GM12892 (cell line): ENCODE measurements at regions not wholly inside any gene's neighbourhood (a gene's known extent, or its start where the extent isn't known, plus 50 kb on each side); places are given as distances from the start of the nearest gene placed in this dataset.
"Not testable (repeated sequence)": the region's sequence is repeated elsewhere in the genome, so short reads cannot be mapped to it uniquely, and the experiment has no call there.

Experiments used
- DNase-seq: peaks from one replicate; pipeline ENCODE4 v3.0.0; 2011; ENCODE audit not compliant: insufficient read length
- FAIRE-seq: peaks from 2 replicates; lab custom pipeline; 2011; peaks lifted over from hg19 to GRCh38; lab: Jason Lieb, UNC
- POLR2A ChIP-seq: IDR thresholded peaks from 2 replicates; pipeline ENCODE4 v1.6.1; 2011; ENCODE audit warnings: low read depth, low read length, control low read depth
- POLR2AphosphoS5 ChIP-seq: IDR thresholded peaks from 2 replicates; pipeline ENCODE4 v1.6.1; 2011; ENCODE audit warnings: low read depth, low read length, control low read depth
- TAF1 ChIP-seq: IDR thresholded peaks from 2 replicates; pipeline ENCODE4 v1.6.1; 2011; ENCODE audit warnings: low read depth, mild to moderate bottlenecking, control low read depth, low read length, borderline replicate concordance

DNA sequence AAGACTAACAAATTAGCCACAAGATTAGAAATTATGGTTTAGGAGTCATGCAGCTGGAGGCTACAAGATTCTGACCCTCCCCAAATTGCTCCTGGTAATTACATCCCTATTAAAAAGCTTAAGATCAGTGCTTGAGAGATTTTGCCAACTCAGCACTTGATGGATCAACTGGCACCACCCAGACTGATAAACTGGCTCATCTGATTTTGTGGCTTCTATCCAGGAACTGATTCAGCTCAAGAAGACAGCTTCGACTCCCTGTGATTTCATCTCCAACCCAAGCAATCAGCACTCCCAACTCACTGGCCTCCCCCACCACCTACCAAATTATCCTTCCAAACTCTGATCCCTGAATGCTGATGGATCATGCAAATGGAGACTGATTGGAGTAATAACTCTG lies 94.8 kb downstream of the TNFRSF13B start:
- FAIRE-seq (no peak), DNase-seq (no peak)
- TF ChIP-seq TAF1 = no peak
- no peak for TF ChIP-seq POLR2A
- no peak for TF ChIP-seq POLR2AphosphoS5

DNA sequence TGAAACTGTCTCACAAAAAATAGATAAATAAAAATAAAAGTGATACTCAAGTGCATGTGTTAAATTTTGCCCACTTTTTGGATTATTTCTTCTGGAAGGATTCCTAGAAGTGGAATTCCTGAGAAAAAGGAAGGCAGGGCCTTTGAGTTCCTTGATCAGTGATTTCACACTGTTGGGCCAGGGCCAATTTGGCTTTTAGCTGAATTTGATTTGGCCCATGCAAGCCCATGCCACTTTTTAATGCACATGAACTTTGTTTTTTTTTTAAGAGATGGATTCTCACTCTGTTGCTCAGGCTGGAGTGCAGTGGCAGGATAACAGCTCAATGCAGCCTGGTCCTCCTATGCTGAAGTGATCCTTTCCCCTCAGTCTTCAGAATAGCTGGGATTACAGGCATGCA lies 96.3 kb downstream of the TNFRSF13B start:
- FAIRE-seq (no peak), DNase-seq (no peak)
- TF ChIP-seq POLR2A (no peak), POLR2AphosphoS5 (no peak), TAF1 (no peak)

DNA sequence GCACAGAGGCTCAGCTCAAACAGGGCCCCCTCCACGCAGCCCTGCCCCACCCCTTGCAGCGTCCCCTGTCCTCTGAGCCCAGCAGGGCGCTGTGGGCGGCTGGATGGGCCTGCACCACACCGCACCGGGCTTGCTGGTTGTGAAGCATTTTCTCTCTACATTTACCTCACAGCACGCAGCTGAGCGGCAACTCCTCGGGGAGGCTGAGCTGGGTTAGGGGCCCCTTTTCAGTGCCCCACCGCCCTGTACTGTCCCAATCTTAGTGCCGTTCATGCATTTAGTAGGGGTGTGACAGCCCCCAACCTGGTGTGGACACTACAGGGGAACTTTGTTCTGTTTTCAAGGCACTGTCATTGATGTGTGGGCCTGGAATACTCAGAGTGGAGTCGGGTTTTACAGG lies 97.7 kb downstream of the TNFRSF13B start:
- FAIRE-seq, DNase-seq: not testable (repeated sequence)

DNA sequence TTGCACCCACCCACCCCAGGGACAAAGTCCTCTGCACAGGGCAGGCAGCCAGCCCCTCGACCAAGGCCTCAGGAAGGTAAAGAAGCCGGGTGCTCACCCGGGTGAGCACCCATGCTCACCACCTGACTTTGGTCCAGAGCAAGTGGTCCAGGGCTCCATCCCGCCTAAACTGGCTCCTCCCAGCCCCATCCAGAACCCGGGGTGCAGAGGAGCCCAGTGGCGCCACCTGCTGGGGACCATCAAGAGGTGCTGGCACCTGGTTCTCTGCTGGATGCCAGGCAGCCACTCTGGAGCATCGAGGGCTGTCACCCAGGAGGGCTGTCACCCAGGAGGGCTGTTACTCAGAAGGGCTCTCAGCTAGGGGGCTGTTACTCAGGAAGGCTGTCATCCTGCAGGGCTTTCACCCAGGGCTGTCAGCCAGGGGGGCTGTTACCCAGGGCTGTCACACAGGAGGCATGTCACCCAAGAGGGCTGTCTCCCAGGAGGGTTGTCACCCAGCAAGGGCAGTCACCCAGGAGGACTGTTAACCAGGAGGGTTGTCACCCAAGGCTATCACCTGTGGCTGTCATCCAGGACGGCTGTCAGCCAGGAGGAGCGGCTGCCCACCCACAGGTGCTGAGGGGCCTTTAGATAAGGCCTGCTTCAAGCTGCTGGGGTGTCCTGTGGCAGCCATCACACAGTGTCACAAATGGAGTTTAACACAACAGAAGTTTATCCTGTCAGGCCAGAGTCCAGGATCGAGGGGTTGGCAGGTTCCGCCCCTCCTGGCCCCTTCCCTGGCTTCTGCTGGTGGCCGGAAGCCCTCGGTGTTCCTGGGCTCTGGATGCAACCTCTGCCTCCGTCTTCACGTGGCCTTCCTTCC lies 98.5 kb downstream of the TNFRSF13B start:
- DNase-seq (peak; percentile 74), FAIRE-seq (no peak)
- TF ChIP-seq TAF1 (no peak), POLR2AphosphoS5 (no peak), POLR2A (no peak)

GRCh38 chr17:16872351-16873173 lies 99.4 kb downstream of the TNFRSF13B start:
- FAIRE-seq = no peak
- no peak for DNase-seq
- no peak for TF ChIP-seq POLR2A
- TF ChIP-seq POLR2AphosphoS5 = no peak
- TF ChIP-seq TAF1 = no peak

DNA sequence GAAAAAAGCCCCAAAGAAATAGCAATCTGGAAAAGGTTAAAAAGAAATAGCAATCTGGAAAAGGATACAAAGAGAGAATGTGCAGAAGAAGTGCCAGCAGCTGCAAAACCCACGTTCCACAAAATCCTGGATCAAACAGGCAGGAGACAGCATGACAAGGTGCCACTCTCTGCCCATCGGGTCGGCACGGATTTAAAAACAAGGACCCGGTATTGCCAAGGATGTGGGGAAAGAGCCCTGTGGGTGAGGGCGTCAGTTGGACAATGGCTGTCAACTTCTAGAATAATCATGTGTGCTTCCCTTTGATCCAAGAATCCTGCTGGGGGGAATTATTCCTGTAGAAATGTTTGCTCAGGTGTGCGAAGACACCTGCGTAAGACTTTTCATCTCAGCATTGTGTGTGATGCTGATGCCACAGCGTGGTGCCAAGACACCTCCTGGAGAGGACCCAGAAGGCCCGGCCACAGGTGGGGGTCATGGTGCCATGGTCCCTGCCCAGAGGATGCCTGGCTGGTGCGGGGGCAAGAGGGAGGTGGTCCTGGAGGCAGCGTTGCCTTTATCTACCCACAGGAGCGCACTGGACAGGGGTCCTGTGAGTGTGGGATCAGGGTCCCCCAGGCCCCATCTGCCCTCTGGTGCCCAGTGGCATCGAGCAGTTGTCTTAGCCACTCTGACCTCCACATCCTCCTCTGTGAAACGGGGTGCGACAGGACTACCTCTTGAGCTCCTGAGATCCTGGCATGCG lies 100.3 kb downstream of the TNFRSF13B start:
- not testable (repeated sequence) for FAIRE-seq, DNase-seq

- no peak for DNase-seq
- TF ChIP-seq POLR2AphosphoS5 (no peak), POLR2A (no peak), TAF1 (no peak)
- FAIRE-seq = no peak
Observed at GRCh38 chr17:16870253-16871245, 101.4 kb downstream of the TNFRSF13B start.

DNA sequence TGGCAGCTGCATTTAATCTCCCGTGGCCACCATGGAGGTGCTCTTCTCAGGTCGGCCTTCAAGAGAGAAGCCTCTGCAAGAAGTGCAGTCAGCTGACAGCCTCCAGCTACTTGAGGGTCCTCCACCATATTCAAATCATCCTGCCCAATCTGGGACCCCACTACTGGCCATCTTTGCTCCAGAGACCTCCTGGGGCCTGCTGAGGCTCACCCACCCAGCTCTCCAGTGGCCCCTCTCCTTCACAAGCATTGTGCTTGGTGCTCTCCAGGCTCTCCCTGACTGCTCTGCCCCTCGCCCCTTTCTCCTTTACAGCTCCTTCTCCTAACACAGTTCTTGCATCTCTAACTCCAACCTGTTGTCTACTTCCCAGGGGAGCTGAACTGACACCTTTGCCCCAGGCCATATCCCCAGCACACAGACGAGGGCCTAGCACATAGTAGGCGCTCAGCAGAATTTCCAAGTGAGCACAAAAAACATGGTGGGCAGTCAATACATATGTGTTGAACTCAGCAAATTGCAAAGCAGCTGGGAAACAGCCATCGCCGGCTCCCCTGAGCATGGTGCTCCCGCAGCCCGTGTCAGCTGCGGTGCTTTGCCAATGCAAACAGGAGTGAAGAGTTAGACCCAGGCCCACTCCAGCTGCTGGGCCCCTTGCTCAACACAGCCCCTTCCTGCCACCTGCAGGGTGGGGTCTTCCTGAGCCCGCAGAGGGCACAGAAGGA lies 102.2 kb downstream of the TNFRSF13B start:
- FAIRE-seq, DNase-seq: not testable (repeated sequence)

- not testable (repeated sequence) for FAIRE-seq, DNase-seq
Observed at GRCh38 chr17:16868616-16869015, 103.3 kb downstream of the TNFRSF13B start.

DNA sequence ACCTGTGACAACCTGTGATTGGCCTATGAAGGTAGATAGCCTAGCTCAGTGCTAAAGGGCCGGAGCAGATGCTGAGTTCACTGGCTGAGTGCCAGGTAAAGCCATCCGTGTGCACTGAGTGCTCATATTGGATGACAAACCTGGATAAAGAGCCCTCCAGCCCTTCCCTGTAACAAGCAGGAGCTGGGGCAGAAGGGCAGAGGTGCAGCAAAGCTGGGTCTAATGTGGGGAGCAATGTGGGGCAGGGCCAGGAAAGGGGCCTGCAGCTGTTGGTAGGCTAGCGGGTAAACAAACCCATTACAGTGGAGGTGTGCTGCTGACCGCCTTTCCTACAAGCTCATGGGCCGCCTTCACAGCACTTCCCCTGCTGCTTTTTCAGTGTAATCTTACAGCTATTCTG lies 104.4 kb downstream of the TNFRSF13B start:
- not testable (repeated sequence) for FAIRE-seq, DNase-seq

GRCh38 chr17:16866841-16867240 lies 105.1 kb downstream of the TNFRSF13B start:
- not testable (repeated sequence) for FAIRE-seq, DNase-seq
